ENCODE measurements at regions not wholly inside any gene's neighbourhood (a gene's known extent, or its start where the extent isn't known, plus 50 kb on each side); places are given as distances from the start of the nearest gene placed in this dataset.

- no peak for TF ChIP-seq TAF1 (IDR thresholded peaks at IDR 0.05; ENCODE audit: borderline replicate concordance, low read depth, low read length)
- no peak for TF ChIP-seq POLR2A (IDR thresholded peaks at IDR 0.05; ENCODE audit: low read depth, low read length)
Measured at GRCh38 chr3:59663076-59663850, 613.4 kb upstream of the CFAP20DC start.

Data from GM12892 (cell line).